GM21423 (cell line): ENCODE measurements at regions not wholly inside any gene's neighbourhood (a gene's known extent, or its start where the extent isn't known, plus 50 kb on each side); places are given as distances from the start of the nearest gene placed in this dataset.

ENCODE experiments used
- ATAC-seq: cut with Tn5 transposase; IDR thresholded peaks from one replicate; pipeline ENCODE4 v1.9.1; 2021; ENCODE audit warnings: mild to moderate bottlenecking, moderate library complexity; ENCODE audit not compliant: unreplicated experiment

DNA sequence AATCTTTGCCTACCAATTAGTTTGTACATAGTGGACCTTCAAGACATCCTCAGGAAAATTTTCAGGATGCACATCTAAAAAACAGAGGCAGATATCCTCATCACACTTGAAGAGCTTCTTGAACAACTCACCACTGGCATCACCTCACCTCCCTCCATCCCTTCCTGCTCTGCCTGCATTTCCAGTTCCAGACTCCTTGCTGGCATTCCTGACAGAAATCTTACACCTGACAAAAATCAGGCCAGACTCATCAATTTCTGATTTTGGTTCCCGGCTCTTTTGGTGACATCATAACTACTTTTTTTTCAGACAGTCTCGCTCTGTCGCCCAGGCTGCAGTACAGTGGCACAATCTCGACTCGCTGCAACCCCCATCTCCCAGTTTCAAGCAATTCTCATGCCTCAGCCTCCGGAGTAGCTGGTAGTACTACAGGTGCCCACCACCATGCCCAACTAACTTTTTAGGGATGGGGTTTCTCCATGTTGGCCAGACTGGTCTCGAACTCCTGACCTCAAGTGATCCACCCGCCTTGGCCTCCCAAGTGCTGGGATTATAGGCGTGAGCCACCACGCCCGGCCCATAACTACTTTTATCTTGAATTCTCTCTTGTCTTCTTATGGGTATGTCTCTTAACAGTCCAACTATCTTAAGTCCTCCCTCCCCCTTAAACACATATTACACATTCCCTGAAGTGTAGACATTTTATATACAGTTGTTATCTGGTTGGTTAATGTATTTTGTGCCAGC is 216.6 kb upstream of the IL12A start:
- no peak for ATAC-seq

DNA sequence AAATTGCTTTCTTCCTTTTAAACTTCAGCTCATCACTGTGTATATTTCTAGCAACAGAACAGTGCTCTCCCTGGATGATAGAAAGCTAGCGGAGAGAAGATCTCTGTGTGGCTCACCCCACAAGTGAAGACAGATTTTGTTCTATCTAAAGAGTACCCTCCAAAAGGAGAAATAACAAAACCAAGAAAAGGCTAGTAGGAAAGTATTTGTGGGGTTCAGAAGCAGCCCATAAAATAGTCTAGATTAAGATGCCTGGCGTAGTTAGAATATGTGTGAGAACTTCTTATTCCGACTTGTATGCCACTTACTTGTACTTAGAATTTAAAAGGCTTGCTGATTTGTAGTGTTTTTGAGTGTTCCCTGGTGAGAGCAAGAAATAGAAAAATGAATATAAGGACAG is 214.9 kb upstream of the IL12A start:
- no peak for ATAC-seq

DNA sequence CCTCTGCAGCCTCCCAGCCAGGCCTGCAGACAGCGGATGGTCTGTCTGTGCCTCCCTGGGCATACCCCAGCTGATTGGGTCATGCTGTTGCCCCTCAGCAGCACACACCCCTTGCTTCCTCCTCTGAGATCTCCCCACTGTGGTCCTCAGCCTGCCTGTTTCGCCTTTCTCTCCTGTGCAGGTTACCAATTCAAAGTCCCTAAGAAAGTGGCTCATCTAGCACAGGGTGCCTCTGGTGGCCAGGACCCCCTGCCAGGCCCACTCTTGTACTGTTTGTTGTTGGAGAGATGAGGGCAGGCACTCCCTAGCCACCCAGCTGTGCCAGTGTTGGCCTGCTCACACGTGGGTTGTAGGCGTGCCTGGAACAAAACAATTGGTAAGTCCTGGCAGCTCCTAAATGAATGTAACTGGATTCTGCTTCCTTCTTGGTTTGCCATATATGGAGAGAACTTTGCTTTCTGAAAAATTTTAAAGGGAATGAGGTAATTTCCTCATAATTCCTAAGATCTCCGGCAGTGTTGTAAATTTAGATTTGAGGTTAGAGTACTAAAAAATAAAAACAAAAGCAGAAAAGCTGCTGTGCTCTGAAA is 213.2 kb upstream of the IL12A start:
- ATAC-seq = no peak

DNA sequence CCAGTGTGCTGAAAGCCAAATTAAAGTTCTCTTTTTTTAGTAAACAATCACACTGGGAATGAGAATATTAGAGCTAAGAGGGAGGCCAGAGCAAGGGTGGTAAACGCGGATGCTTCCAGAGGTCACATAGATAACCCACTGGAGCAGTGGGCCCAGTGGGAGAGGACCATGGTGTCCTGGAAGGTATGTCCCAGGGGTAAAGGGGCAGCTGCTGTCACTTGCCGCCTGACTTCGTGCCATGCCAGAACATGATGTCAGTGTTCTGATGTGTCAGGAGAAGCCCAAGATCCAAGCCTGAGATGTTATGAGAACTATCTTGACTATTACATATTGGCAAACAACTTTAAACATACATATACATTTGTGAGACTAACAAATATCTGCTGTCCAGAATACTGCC is 211.9 kb upstream of the IL12A start:
- no peak for ATAC-seq

DNA sequence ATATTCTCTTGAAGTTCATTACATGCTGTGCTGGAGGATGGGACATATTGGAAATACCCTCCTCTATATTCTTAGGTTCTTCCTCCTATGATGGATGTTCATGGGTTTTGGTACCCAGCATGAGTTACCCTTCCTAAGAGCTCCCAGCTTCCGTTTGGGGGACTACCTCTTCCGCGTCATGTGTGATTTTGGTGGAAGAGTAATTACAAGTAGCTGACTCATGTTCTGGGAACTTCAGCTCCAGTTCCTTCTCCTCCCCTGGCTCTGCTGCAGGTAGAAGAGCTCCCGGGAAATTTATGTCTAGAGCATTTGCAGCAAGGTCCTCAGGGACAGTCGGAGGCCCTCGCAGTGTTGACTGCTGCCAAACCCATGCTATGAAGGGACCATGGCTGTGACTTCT is 208.8 kb upstream of the IL12A start:
- ATAC-seq = no peak

DNA sequence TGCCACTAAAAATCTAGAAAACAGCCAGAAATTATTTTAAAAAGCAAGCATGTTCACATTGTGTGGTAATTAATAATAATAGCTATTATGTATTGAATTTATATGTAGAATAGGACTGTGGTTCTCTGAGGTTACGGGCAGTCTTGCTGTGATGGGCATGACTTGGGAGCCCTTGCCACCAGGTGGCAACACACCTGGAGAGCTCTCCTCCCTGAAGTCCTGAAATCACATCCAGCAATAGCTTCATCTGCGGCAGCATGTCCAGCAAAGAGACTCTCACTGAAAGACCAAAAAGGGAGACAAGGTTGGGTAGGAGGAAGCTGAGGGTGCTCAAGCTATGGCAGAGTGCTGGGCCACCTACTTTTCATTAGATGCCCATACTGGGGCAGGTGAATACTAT is 206.8 kb upstream of the IL12A start:
- ATAC-seq = no peak

DNA sequence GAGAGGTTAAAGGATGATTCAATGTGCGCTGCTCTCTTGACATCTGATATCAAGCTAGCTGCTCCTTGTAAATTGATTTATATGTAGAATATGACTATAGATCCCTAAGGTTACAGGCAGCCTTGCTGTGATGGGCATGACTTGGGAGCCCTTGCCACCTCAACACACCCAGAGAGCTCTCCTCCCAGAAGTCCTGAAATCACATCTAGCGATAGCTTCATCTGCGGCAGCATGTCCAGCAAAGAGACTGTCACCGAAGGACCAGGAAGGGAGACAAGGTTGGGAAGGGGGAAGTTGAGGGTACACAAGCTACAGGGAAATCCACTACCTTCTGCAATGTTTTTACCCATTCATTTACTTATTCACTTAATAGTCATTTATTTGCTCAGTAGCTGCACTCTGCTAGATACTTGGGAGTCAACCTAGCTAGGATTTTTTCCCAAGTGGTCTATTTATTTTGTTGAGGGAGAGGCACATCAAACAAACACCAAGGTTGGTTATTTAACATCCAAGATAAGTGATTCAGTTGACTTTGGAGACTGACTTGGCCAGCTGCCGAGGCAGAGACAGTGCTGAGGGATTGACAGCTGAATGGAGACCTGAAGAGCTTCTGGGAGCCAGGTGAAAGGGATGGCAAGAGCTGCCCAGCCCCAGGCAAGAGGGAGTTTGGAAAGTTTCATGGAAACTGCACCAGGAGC is 205.8 kb upstream of the IL12A start:
- ATAC-seq = no peak

DNA sequence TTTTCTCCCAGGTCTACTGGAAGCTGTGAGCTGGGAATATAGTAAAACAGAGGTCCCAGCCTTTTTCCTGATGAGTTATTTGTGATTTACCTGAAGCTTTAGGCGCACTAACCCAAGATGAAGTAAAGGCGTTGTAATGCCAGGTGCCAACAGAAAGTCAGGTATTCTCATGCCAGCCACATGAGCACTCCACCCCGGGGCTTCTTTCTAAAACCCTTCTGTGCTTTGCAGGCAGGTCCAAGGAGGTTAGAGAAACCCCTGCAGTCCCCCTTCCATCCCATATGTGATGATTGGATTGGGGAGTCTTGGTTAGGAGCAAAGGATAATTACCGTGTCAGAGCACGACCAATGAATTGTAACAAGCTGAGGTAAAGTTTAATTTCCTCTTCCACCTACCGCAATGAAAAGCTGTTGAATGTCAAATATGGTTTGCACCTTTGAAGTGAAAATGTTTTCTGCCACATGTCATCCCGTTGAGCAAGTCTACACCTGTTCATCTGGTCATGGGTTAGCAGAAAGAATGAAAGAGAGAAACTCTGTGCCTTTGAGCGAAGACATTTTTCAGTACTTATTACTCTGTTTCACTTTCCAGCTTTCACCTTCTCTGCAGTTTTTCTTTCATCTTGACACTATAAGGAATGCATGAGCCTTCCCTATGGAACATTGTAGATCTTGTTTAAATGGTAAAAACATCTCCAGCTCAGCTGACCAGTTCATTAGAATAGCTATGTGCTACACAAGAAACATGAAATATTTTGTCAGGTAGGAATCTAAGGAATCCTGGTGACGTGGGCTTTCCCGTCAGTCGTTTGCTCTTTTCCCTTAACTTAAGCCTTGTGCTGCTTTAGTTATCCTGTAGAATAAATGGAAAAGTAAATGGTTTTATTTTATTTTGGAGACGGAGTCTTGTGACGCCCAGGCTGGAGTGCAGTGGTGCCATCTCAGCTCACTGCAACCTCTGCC is 204.6 kb upstream of the IL12A start:
- ATAC-seq = no peak

DNA sequence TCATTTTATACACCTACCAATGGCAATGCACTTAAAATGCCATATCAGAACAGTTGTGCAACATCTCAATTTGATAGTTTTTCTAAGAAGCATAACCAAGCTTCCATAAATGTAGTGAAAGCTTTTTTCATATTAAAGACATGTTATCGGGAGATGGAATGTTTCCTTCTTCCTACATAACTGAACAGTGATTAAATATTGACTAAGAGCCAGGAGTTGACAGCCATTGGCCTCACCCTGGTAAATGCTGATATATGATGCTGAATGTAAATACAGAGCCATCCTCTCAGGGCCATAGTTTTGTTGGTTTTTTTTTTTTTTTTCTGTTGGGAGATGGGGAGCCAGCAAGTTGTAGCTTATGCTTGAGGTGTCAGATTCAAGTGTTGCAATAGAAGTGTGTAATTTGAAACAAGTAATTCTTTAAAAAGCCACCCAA is 203.3 kb upstream of the IL12A start:
- no peak for ATAC-seq

DNA sequence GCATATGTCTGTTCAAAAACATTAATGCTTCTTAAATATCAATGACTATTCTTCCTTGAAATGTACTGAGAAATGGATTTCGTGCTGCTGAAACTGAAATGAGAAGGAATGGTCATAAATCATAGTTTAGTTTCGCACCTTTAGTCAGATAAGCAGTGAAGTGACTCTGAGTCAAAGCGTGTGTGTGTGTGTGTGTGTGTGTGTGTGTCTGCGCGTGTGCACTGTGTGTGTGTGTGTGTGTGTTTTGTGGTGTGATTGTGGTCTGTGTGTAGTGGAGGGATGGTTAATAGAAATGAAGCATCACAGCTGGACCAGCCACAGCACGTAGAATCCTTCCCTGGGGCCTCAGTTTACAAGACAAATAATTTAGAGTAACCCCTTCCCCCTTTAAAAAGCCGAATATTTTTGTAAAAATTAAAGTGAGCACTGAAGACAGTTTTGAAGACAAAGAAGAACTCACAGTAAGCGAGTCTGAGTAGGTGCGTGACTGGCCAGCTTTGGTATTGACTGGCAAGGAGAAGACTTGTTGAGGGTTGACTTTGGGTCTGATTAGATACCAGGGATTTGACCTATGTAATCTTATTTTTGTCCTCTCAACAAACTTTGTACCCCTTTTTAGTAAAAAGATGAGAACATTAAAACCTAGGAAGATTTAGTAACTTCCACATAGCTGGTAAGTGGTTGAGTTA is 202.0 kb upstream of the IL12A start:
- no peak for ATAC-seq

DNA sequence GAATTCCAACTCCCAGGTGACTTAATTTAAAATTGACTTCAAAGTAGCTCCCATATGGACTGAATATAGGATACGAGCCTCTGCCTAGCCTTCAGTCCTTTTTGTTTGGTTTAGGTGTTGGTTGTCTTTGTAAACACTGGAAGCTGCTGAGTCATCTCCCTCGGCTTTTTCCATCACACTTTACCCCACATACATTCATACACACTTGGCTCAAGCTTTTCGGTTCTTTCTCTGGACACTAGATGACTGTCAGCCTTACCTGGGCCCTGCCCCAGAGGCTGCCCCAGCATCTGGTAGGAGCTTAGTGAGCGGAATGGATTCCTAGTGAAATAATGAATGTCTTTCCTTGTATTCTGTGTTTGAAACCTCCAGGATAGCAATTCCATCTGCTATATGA is 201.5 kb upstream of the IL12A start:
- ATAC-seq = no peak

DNA sequence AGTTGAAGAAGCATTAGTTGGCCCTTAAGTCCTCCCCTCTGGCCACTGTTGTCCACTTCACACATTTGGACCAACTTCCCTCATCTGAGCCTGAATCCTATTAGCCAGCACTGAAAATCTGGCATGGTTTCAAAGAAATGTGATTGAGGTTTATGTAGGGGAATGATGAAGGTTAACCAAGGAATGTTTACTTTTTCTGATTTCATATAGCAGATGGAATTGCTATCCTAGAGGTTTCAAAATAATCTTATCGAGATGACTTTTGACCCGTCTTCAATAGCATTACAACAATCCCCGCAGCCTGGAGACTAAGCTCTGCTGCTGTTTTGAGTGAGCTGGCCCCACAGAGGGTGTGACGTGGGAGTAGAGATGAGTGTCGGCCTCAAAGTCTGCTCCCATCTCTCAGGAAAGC is 200.8 kb upstream of the IL12A start:
- ATAC-seq = no peak

DNA sequence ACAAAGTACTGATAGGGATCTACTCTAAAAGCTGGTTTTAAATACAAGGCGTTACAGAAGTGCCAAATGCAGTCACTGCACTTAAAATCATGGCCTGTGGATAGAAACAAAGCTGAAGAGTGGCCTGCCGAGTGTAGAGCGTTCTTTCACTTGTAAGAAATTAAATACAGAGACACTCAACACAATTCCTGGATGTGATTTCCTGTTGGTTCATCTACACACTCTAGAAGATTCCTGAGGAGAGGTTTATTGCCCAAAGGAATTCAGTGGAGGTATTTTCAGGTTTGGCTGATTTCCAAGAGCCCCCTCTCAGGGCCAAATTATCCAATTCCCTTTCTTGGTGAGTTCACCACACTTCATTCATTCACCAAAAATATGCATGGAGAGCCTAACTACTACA is 200.3 kb upstream of the IL12A start:
- ATAC-seq = no peak

DNA sequence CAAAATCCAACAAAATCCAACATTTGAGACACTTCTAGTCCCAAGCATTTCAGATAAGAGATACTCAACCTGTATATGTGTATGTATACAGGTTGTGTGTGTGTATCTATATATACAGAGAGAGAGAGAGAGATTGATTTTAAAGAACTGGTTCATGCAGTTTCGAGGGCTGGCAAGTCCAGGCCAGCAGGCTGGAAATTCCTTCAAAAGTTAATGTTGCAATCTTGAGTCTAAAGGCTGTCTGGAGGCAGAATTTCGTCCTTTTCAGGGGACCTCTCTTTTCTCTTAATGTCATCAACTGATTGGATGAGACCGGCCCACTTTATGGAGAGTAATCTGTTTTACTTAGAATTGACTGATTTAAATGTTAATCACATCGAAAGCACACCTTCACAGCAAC is 199.6 kb upstream of the IL12A start:
- no peak for ATAC-seq

DNA sequence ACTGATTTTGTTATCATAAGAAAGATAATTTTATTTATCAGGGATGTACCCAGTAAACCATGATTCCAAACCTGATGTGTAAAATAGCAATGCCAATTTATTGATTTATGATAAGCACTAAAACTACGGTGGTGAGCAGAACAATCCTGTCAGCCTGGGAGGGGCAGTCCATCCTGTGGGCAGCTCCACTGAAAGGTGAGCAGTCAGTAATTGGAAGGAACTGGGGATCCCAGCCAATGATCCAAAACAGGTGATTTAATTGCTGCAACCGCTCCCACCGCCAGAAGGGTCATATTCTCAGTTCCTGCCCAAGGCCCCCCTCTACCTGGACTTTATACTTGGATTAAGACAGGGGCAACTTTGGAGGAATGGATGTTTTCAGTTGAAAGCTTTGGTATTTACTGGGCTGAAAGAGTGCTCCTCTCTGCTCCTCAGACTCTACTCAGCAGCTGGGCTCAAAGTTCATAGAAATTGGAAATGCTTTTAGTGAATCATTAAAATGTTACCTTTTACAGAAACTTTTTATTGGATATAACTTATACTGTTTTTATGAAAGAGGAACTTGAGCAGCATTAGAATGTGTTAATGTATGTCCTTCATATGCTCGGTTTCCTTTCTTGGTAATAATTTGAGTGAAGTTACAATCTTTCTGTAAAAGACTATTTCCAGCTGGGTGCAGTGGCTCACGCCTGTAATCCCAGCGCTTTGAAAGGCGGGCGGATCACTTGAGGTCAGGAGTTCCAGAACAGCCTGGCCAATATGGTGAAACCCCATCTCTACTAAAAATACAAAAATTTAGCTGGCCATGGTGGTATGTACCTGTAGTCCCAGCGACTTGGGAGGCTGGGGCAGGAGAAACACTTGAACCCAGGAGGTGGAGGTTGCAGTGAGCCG is 198.6 kb upstream of the IL12A start:
- no peak for ATAC-seq

DNA sequence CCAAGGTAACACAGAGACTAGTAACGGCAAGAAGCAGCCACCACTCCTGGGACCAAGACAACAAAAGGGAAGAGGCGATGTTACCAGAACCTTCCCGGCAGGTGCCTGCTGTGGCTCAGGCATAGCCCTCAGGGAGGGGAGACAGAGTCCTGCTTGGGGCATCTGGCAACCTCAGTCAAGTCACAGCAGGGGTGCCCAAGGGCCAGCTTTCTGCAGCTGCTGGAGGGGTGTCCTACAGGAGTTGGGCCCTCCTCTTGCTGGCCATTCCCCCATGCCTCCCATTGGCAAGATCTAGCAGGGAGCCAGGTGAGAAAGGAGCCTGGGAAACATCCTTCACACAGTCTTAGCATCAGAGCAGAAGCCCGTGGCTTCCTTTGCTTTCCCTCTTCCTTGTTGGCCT is 197.3 kb upstream of the IL12A start:
- no peak for ATAC-seq

DNA sequence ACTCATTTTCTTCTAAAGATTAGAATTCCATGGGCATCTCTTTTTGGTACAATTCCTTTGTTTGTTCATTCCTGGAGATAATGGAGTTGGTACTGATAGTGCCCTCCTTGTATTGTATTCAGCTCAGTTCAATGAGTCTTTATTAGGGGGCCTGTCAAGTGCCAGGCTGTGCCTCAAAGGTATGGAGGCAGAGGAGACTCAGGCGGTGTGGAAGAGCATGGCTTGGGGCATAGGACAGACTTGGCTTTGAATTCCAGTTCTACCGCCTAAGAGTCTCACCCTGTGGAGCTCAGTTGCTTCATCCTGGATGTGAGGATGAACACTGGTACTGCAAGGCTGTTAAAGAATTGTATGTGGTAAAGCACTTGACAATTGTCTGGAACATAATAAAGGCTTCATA is 196.6 kb upstream of the IL12A start:
- ATAC-seq = no peak

DNA sequence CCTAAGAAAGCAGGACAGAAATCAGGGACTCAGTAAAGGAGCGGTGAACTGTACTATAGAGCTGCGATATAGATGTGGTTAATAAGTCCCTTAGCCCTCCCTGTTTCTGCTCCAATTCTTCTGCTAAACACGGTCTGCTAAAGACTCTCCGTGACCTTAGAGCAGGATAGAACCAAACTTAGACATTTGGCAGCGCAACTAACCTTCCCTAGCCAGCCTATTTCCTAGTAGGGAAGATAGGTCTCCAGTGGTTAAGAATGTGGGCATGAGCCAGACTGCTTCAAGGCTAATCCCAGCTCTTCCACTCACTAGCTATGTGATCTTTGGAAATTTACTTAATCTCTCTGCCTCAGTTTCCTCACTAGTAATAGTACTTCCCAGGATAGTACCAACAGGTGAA is 193.6 kb upstream of the IL12A start:
- ATAC-seq = no peak

DNA sequence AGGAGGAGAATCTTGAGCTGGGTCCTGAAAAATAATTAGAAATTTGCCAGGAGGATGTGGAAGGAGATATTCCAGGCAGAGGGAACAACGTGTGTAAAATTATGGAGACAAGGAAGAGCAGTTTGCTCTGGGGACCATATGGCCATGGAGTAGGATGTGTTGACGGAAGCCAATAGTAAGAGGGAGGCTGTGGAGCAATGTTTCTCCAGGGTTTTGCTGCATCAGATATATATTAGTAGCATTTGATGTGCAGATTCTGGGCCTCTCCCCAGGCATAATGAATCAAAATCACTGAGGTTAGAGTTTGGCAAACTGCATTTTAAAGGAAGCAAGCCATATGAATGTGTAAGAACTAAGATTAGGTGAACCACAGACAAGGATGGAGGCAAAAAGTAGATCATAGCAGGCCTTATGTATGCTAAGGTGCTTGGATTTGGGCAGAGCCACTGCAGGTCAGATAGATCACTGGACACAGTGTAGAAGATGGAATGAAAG is 192.9 kb upstream of the IL12A start:
- ATAC-seq = no peak
